Pancreas (tissue), 10 donors: ENCODE measurements at regions not wholly inside any gene's neighbourhood (a gene's known extent, or its start where the extent isn't known, plus 50 kb on each side); places are given as distances from the start of the nearest gene placed in this dataset.

Experiments used
- ATAC-seq, 4 donors: fragments of 200-7000 bp; cut with Tn5 transposase; one replicate each; pipeline versions ENCODE4 v1.8.0 to v1.9.1; 2020; ENCODE audit warnings: mild to moderate bottlenecking in 4 of 4, moderate library complexity in 4 of 4
- DNase-seq, 6 donors: peaks; one replicate each; pipeline ENCODE4 v3.0.0-alpha.2; 2020
- FAIRE-seq: peaks from 2 replicates; lab custom pipeline; 2012; peaks lifted over from hg19 to GRCh38; lab: Jason Lieb, UNC
- H3K27ac ChIP-seq, 4 donors: fragments of 200-600 bp; sonication (generic); 1 replicate in 3 of 4; 2 replicates in 1 of 4; pipeline versions ENCODE4 v1.5.0 to v1.8.0; 2020
- H3K27me3 ChIP-seq, 4 donors: fragments of 200-600 bp; one replicate each; pipeline ENCODE4 v1.8.0; 2021
- H3K36me3 ChIP-seq, 3 donors: fragments of 200-600 bp; sonication (generic) in 1 of 3; one replicate each; pipeline versions ENCODE4 v1.5.0 to v1.8.0; 2020 to 2021
- H3K4me1 ChIP-seq, 3 donors: fragments of 200-600 bp; one replicate each; pipeline ENCODE4 v1.8.0; 2021
- H3K4me3 ChIP-seq, 4 donors: fragments of 200-600 bp; sonication (generic) in 2 of 4; one replicate each; pipeline versions ENCODE4 v1.5.0 to v1.8.0; 2020 to 2021
- H3K9me3 ChIP-seq, 4 donors: fragments of 200-600 bp; one replicate each; pipeline ENCODE4 v1.8.0; 2021
- WGBS, 2 donors: extraction: QIAGEN DNeasy Blood & Tissue Kit; methylation state at CpG; one replicate each; pipeline ENCODE4 v1.1.7; 2013; 5-methylcytosine and 5-hydroxymethylcytosine counted together
- intact Hi-C, 3 donors: fragments of 100-400 bp; cut with DNase I; formaldehyde crosslinking; loops; one replicate each; pipeline versions ENCODE4 v1.11.1 to v1.14.2; 2022
- TF ChIP-seq, protein P1 (sequence below), 4 donors: fragments of 200-600 bp; sonication (generic) in 3 of 4; IDR thresholded peaks; one replicate each; pipeline versions ENCODE4 v1.5.0 to v1.8.0; 2021; ENCODE audit warnings: antibody characterized with exemption in 4 of 4
- donor health status: healthy with polysubstance abuse.
- donor health status: DM: no; HTN: no; CAD: no; lungs with moderate emphysema.
- donor health status: DM: no; HTN: no; CAD: no.
- donor health status: control.
- donor health status: control.
- donor health status: Bipolar disorder and iron deficiency.
- donor health status: DM: yes; HTN: yes; CAD: no.
- donor health status: DM: no; HTN: no; CAD: no.
- donor health status: DM: no; HTN: no; CAD: no.
- donor health status: DM: yes; HTN: yes; CAD: no.

DNA sequence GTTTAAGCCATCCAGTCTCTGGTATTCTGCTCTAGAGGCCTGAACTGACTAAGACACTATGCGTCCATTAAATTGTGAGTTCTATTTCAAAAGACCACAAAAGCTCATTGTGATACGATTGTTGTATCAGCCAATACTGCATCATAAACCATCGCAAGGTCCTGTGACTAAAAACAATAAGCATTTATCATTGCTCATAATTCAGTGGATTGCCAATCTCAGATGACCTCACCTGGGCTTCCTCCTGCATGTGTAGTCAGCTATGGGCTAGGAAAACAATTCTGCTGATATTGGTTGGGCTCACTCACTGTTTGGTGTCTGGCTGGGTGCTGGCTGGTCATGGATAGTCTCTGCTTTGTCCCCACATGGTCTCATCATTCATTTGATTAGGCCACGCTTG lies 592.7 kb upstream of the BTBD3 start:
- DNase-seq (no peak), ATAC-seq (no peak), FAIRE-seq (no peak)
- Histone ChIP-seq H3K36me3 (no peaks in the 10 kb centered on the region), H3K27me3 (no peaks in the 10 kb centered on the region), H3K4me3 (no peak overlapping the region), H3K4me1 (no peaks in the 10 kb centered on the region), H3K9me3 (no peaks in the 10 kb centered on the region), H3K27ac (no peak overlapping the region)
- TF ChIP-seq, protein P1, sequence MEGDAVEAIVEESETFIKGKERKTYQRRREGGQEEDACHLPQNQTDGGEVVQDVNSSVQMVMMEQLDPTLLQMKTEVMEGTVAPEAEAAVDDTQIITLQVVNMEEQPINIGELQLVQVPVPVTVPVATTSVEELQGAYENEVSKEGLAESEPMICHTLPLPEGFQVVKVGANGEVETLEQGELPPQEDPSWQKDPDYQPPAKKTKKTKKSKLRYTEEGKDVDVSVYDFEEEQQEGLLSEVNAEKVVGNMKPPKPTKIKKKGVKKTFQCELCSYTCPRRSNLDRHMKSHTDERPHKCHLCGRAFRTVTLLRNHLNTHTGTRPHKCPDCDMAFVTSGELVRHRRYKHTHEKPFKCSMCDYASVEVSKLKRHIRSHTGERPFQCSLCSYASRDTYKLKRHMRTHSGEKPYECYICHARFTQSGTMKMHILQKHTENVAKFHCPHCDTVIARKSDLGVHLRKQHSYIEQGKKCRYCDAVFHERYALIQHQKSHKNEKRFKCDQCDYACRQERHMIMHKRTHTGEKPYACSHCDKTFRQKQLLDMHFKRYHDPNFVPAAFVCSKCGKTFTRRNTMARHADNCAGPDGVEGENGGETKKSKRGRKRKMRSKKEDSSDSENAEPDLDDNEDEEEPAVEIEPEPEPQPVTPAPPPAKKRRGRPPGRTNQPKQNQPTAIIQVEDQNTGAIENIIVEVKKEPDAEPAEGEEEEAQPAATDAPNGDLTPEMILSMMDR (IDR thresholded peaks at IDR 0.05) = no peak
- intact Hi-C loops = no loop called here
- 83 to 88% methylated on average over 4 of the region's 4 CpGs for WGBS, 2 donors

DNA sequence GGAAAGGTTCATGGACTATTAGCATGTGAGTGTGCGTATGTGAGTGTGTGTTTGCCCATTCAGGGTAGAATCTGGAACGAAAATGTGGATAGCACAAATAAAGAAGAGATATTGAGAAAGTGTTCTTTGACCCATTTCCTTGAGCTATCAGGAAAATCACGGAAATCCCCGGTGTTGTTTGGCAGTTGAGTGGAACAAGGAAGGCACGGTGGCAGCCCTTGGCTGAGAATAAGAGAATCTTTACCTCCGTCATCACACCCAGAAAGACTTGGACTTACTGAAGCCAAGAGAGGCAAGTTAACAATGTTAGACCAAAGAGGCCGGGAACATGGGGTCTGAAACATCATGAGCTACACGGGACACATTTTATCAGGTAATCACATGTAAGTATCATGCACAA lies 588.9 kb upstream of the BTBD3 start:
- Histone ChIP-seq H3K36me3 (no peaks in the 10 kb centered on the region), H3K4me1 (no peaks in the 10 kb centered on the region), H3K27ac (no peak overlapping the region), H3K9me3 (no peaks in the 10 kb centered on the region), H3K4me3 (no peak overlapping the region), H3K27me3 (no peaks in the 10 kb centered on the region)
- no peak for DNase-seq
- TF ChIP-seq, protein P1 (IDR thresholded peaks at IDR 0.05) = no peak
- 67 to 77% methylated on average over 8 of the region's 8 CpGs for WGBS, 2 donors
- ATAC-seq = no peak
- FAIRE-seq = no peak
- intact Hi-C loops = no loop called here

DNA sequence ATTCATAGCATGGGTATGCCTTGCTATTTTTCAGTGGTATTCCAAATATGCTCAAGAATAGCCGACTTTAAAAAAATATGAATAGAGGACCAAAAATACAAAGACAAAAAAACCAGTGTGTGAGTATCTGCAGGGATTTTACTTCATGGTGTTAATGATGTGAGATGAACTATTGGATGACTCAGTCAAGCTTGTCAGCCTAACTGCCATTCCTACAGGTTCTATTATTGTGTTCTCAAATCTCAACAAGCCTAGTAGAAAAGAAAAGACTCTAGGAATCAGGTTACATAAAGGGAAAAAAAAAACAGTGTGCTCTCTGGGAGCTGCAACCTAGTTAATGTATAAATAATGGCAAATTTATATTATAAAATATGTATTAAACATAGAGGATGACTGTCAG lies 588.4 kb upstream of the BTBD3 start:
- intact Hi-C loops = no loop called here
- WGBS, 2 donors = 74 to 95% methylated on average over 1 of the region's 1 CpG
- no peak for ATAC-seq

DNA sequence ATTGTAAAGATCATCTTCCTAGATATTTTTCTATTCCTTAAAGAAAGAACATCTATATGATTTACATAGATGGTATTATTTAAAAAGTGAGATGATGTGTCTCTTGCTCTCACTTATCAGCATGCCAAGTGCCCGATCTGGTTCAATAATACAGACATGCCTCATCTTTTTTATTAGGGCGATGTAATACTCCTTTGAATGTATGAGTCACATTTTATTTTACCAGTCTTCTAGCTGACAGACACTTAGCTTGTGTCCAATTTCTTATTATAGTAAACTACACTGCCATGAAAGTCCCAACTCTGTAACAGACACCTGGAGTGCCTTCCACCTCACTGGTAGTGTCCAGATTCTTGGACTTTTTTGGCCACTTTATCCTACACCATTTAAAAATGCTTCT lies 586.6 kb upstream of the BTBD3 start:
- no peak overlapping the region for H3K4me3 ChIP-seq
- intact Hi-C loops = no loop called here
- no peak for FAIRE-seq

More for the DNA sequence above, 588.4 kb upstream of the BTBD3 start:
- Histone ChIP-seq H3K36me3 (no peaks in the 10 kb centered on the region), H3K9me3 (no peaks in the 10 kb centered on the region), H3K27me3 (no peaks in the 10 kb centered on the region), H3K27ac (no peak overlapping the region), H3K4me3 (no peak overlapping the region), H3K4me1 (no peaks in the 10 kb centered on the region)
- TF ChIP-seq, protein P1 (IDR thresholded peaks at IDR 0.05) = no peak
- FAIRE-seq = no peak
- DNase-seq = no peak

DNA sequence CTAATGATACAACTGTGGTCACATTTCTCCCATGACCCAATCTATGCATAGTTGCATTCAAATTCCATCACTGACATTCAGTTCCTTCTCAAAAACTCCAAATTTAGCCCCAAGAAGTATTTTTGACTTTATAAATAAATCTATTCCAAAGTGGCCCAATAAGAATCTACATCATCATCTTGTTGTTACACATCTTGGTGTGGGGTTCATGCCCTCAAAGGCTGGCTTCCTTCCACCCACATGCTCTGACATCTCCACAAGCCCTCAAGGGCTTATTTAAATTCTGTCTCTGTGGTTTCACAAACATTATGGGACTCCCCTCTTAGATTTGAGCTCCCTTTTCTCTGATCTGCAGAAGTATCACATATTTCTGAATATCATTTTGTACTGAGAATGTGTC lies 585.3 kb upstream of the BTBD3 start:
- ATAC-seq (no peak), FAIRE-seq (no peak), DNase-seq (no peak)
- H3K36me3 ChIP-seq = no peaks in the 10 kb centered on the region
- H3K4me3 ChIP-seq = no peak overlapping the region
- H3K27ac ChIP-seq = no peak overlapping the region
- intact Hi-C loops = no loop called here
- no peaks in the 10 kb centered on the region for H3K27me3 ChIP-seq
- no peaks in the 10 kb centered on the region for H3K4me1 ChIP-seq
- H3K9me3 ChIP-seq = no peaks in the 10 kb centered on the region
- TF ChIP-seq, protein P1 (IDR thresholded peaks at IDR 0.05) = no peak

More for the DNA sequence above, 586.6 kb upstream of the BTBD3 start:
- Histone ChIP-seq H3K27ac (no peak overlapping the region), H3K36me3 (no peaks in the 10 kb centered on the region), H3K9me3 (no peaks in the 10 kb centered on the region), H3K4me1 (no peaks in the 10 kb centered on the region), H3K27me3 (no peaks in the 10 kb centered on the region)
- DNase-seq (no peak), ATAC-seq (no peak)
- TF ChIP-seq, protein P1 (IDR thresholded peaks at IDR 0.05) = no peak
- 66 to 86% methylated on average over 2 of the region's 2 CpGs for WGBS, 2 donors
